GM12874 (cell line): ENCODE measurements at regions not wholly inside any gene's neighbourhood (a gene's known extent, or its start where the extent isn't known, plus 50 kb on each side); places are given as distances from the start of the nearest gene placed in this dataset.

Experiments used
- TF ChIP-seq, protein P1 (sequence below): IDR thresholded peaks from 2 replicates; pipeline ENCODE4 v1.5.1; 2011; ENCODE audit warnings: low read depth, mild to moderate bottlenecking, control low read depth, low read length, moderate library complexity; ENCODE audit not compliant: insufficient read depth

DNA sequence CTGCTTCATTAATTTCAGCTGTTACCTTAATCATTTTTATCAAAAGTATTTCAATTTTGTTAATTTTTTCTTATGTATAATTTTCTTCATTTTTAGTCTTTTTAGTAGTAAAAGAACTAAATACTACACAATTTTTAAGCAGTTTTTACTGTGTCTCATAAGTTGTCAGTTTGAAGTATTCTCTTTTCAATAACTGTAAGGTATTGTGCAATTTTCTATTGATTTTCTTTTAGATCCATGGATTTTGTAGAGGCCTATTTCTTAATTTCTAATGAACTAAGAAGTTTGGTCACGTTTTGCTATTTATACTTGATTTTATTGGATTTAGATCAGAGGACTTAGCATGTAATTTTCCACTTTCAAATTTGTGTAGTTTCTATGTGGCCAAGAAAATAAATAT lies 207.7 kb upstream of the PRR16 start:
- TF ChIP-seq, protein P1, sequence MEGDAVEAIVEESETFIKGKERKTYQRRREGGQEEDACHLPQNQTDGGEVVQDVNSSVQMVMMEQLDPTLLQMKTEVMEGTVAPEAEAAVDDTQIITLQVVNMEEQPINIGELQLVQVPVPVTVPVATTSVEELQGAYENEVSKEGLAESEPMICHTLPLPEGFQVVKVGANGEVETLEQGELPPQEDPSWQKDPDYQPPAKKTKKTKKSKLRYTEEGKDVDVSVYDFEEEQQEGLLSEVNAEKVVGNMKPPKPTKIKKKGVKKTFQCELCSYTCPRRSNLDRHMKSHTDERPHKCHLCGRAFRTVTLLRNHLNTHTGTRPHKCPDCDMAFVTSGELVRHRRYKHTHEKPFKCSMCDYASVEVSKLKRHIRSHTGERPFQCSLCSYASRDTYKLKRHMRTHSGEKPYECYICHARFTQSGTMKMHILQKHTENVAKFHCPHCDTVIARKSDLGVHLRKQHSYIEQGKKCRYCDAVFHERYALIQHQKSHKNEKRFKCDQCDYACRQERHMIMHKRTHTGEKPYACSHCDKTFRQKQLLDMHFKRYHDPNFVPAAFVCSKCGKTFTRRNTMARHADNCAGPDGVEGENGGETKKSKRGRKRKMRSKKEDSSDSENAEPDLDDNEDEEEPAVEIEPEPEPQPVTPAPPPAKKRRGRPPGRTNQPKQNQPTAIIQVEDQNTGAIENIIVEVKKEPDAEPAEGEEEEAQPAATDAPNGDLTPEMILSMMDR, result no peak

DNA sequence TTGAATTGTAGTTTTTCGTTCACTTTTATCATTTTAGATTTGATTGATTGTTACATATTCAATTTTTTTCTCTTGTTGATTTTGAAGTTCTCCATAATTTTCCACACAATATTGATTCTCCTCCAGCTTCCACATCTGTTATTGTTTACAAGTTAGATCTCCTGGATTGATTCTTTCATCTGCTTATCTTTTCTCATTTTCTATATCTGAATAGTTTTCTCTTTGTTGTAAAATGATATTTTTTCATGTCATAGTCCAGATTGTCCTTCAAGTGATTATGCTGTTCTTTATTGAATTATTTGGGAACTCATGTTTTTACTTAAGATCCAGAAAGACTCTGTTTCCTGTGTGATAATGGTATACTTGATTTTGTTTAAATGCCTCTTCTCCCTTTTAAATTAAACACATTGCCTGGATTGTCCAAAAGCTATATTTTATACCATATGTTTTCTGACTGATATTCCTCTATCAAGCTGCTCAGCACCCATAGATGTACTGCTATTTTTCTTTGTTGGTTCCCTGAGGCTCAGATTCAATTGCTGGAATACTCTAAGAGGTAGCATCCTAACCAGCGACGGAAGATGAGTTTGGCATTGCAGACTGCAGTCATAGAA lies 206.6 kb upstream of the PRR16 start:
- TF ChIP-seq, protein P1, result no peak

DNA sequence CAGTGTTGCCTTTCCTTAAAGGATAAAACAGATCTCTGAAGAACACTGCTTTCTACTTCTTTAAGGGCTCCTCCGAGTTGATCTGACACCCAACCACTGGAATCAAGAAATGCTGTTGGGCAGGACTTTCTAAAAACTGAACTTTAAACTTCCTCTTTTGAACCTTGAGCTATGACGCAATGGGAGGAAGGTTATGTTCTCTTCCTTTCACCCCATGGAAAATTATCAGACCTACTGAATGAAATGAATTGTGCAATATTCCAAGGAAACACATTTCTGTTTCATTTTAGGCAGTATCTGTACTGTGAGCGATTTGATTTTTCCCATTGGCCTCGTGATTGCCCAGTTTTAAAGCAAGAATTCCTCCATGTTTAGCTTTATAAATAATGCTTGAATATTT lies 206.0 kb upstream of the PRR16 start:
- TF ChIP-seq, protein P1, result no peak

DNA sequence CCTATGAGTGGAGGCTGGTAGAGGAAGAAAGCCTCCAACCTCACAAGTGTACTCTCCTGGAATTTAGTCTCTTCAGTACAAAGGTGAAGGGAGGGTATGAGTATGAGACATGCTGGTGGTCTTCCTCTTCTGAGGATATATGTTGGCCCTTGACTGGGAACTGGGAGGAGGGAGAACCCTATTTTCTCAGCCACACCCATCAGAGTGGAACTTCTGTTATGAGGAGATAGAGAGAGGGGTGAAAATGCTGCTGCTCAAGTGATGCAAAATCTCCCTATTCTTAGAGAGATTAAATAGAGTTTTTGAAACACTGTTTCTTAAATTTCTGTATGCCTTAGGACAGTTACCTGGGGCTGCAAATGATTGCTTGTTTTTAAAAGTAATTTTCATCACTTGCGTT lies 203.4 kb upstream of the PRR16 start:
- TF ChIP-seq, protein P1, result no peak

DNA sequence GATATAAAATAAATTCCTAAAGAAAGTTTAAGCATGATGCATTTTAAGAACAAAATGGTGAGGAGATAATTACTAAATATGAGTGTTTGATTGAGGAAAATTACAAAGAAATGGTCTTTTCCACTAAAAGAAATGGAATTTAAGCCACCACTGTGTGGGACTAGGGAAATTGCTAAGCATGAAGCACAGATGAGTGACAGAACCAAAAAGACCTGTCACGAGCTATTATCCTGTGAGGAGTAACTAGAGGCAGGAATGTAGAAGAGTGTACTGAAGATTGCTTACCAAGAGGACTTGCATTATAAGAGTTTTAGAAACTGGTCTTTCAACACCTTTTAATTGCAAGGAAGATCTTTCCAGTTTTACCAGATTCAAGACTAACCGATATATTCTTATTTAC lies 193.6 kb upstream of the PRR16 start:
- TF ChIP-seq, protein P1, result no peak

GRCh38 chr5:120293796-120294195 lies 170.3 kb upstream of the PRR16 start:
- TF ChIP-seq, protein P1, result no peak

DNA sequence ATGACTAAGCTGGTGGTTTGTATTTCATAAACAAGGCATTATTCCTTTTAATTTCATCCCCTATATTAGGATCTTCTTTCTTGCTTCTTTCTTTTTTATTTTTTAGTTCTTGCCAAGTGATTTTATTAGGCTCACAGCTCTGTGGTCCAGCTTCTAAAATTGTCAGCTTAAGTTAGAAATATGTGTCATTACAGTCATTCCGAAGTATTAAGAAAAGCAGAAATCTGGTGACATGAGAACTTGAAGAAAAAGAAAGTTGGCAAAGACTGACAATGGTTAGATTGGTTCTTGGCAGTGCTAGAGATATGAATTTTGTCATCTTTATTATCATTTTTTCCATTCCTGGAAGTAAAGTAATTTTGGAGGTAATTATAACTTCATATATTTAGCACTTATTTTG lies 166.5 kb upstream of the PRR16 start:
- TF ChIP-seq, protein P1, result no peak
